ENCODE measurements at regions not wholly inside any gene's neighbourhood (a gene's known extent, or its start where the extent isn't known, plus 50 kb on each side); places are given as distances from the start of the nearest gene placed in this dataset.

- Histone ChIP-seq H3K27ac (replicated peaks in 1 of 4) (no peak overlapping the region), H3K36me3 (no peaks in the 10 kb centered on the region), H3K9me3 (no peaks in the 10 kb centered on the region), H3K27me3 (no peaks in the 10 kb centered on the region), H3K4me1 (no peaks in the 10 kb centered on the region), H3K4me3 (no peak overlapping the region)
- no peak for TF ChIP-seq POLR2AphosphoS5 (IDR thresholded peaks at IDR 0.05)
- intact Hi-C loops (cut with DNase I), result no loop called here
- 66% methylated on average over 9 of the region's 9 CpGs for WGBS
- DNase-seq (ENCODE audit: extremely low spot score), result no peak
Observed at GRCh38 chr6:104472021-104472901, 387.5 kb downstream of the HACE1 start.

- Histone ChIP-seq H3K27ac (replicated peaks in 1 of 4) (no peak overlapping the region), H3K9me3 (no peaks in the 10 kb centered on the region), H3K27me3 (no peaks in the 10 kb centered on the region), H3K36me3 (no peaks in the 10 kb centered on the region), H3K4me1 (no peaks in the 10 kb centered on the region), H3K4me3 (no peak overlapping the region)
- no peak for DNase-seq (ENCODE audit: extremely low spot score)
- intact Hi-C loops (cut with DNase I), result no loop called here
- TF ChIP-seq EP300 (IDR thresholded peaks at IDR 0.05) (no peak), CTCF (IDR thresholded peaks at IDR 0.05) (no peak), POLR2AphosphoS5 (IDR thresholded peaks at IDR 0.05) (no peak), POLR2A (IDR thresholded peaks at IDR 0.05; ENCODE audit: low read depth) (no peak)
Observed at GRCh38 chr6:104466306-104466705, 393.4 kb downstream of the HACE1 start.

GRCh38 chr6:104462811-104463599 lies 396.7 kb downstream of the HACE1 start:
- Histone ChIP-seq H3K4me1 (no peaks in the 10 kb centered on the region), H3K9me3 (no peaks in the 10 kb centered on the region), H3K36me3 (no peaks in the 10 kb centered on the region), H3K27ac (replicated peaks in 1 of 4) (no peak overlapping the region), H3K27me3 (no peaks in the 10 kb centered on the region), H3K4me3 (no peak overlapping the region)
- intact Hi-C loops (cut with DNase I), result no loop called here
- 57% methylated on average over 6 of the region's 6 CpGs for WGBS
- no peak for TF ChIP-seq EP300 (IDR thresholded peaks at IDR 0.05)
- TF ChIP-seq CTCF (IDR thresholded peaks at IDR 0.05), result no peak
- no peak for TF ChIP-seq POLR2AphosphoS5 (IDR thresholded peaks at IDR 0.05)
- TF ChIP-seq POLR2A (IDR thresholded peaks at IDR 0.05; ENCODE audit: low read depth), result no peak
- DNase-seq (ENCODE audit: extremely low spot score), result no peak

GRCh38 chr6:104460738-104461483 lies 398.8 kb downstream of the HACE1 start:
- Histone ChIP-seq H3K9me3 (no peaks in the 10 kb centered on the region), H3K27ac (replicated peaks in 1 of 4) (no peak overlapping the region), H3K4me3 (no peak overlapping the region), H3K4me1 (no peaks in the 10 kb centered on the region), H3K27me3 (no peaks in the 10 kb centered on the region), H3K36me3 (no peaks in the 10 kb centered on the region)
- DNase-seq (ENCODE audit: extremely low spot score), result no peak
- WGBS, result 56% methylated on average over 2 of the region's 2 CpGs
- intact Hi-C loops (cut with DNase I), result no loop called here
- TF ChIP-seq POLR2A (IDR thresholded peaks at IDR 0.05; ENCODE audit: low read depth), result no peak
- TF ChIP-seq EP300 (IDR thresholded peaks at IDR 0.05), result no peak
- TF ChIP-seq CTCF (IDR thresholded peaks at IDR 0.05), result no peak
- no peak for TF ChIP-seq POLR2AphosphoS5 (IDR thresholded peaks at IDR 0.05)

GRCh38 chr6:104459543-104459942 lies 400.2 kb downstream of the HACE1 start:
- no peak overlapping the region for H3K27ac ChIP-seq (replicated peaks in 1 of 4)
- TF ChIP-seq EP300 (IDR thresholded peaks at IDR 0.05) (no peak), POLR2A (IDR thresholded peaks at IDR 0.05; ENCODE audit: low read depth) (no peak), CTCF (IDR thresholded peaks at IDR 0.05) (no peak), POLR2AphosphoS5 (IDR thresholded peaks at IDR 0.05) (no peak)
- 94% methylated on average over 1 of the region's 1 CpG for WGBS
- DNase-seq (ENCODE audit: extremely low spot score), result no peak
- H3K27me3 ChIP-seq, result no peaks in the 10 kb centered on the region
- intact Hi-C loops (cut with DNase I), result no loop called here
- no peaks in the 10 kb centered on the region for H3K4me1 ChIP-seq
- H3K4me3 ChIP-seq, result no peak overlapping the region
- H3K9me3 ChIP-seq, result no peaks in the 10 kb centered on the region
- H3K36me3 ChIP-seq, result no peaks in the 10 kb centered on the region

All from esophagus muscularis mucosa (tissue), 4 donors.